ENCODE measurements at regions not wholly inside any gene's neighbourhood (a gene's known extent, or its start where the extent isn't known, plus 50 kb on each side); places are given as distances from the start of the nearest gene placed in this dataset.

GRCh38 chr10:111199587-111199986 is 122.8 kb downstream of the ADRA2A start:
- H3K27ac ChIP-seq, result no peak overlapping the region
- DNase-seq, result no peak
- intact Hi-C loops (cut with DNase I; ENCODE audit: low total_unique reads), result no loop called here
- H3K4me3 ChIP-seq, result no peak overlapping the region
- no peaks in the 10 kb centered on the region for H3K27me3 ChIP-seq
- peaks cover 0 to 5% of the 10 kb centered on the region in 2 donors for H3K4me1 ChIP-seq
- no peak for TF ChIP-seq POLR2A (IDR thresholded peaks at IDR 0.05)
- TF ChIP-seq, protein P1, sequence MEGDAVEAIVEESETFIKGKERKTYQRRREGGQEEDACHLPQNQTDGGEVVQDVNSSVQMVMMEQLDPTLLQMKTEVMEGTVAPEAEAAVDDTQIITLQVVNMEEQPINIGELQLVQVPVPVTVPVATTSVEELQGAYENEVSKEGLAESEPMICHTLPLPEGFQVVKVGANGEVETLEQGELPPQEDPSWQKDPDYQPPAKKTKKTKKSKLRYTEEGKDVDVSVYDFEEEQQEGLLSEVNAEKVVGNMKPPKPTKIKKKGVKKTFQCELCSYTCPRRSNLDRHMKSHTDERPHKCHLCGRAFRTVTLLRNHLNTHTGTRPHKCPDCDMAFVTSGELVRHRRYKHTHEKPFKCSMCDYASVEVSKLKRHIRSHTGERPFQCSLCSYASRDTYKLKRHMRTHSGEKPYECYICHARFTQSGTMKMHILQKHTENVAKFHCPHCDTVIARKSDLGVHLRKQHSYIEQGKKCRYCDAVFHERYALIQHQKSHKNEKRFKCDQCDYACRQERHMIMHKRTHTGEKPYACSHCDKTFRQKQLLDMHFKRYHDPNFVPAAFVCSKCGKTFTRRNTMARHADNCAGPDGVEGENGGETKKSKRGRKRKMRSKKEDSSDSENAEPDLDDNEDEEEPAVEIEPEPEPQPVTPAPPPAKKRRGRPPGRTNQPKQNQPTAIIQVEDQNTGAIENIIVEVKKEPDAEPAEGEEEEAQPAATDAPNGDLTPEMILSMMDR (IDR thresholded peaks at IDR 0.05), result no peak
- no peaks in the 10 kb centered on the region for H3K36me3 ChIP-seq
- no peaks in the 10 kb centered on the region for H3K9me3 ChIP-seq

DNA sequence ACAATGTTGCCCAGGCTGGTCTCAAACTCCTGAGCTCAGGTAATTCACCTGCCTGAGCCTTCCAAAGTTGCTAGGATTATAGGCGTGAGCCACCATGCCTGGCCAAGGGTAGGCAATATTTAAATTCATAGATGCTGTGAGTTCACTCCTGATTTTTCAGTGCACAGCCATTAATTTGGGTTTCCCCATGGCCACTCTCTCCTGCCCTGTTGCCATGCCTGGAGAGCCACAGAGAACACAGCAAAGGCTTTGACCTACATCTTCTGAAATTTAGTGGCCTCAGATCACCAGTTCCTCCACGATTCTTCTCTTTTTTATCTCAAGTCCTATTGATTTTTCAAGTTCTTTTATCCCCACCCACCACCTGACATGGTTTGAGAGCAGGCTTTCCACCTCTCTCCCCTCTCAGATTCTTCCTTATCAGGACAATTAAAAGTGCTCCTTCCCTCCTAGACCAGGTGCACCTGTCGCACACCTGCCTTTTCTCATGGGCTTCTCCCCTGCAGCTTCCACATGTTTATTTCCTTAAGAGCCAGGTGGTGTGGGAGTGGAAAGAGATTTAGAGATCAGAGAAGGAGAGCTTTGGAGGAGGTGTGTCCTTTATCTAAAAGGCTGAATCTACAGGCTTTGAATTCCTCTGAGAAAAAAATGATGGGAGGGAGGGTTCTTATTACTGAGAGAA is 123.8 kb downstream of the ADRA2A start:
- TF ChIP-seq, protein P1 (IDR thresholded peaks at IDR 0.05), result no peak
- no peak for TF ChIP-seq POLR2A (IDR thresholded peaks at IDR 0.05)
- H3K27me3 ChIP-seq, result no peaks in the 10 kb centered on the region
- peaks cover 0 to 5% of the 10 kb centered on the region in 2 donors for H3K4me1 ChIP-seq
- H3K9me3 ChIP-seq, result no peaks in the 10 kb centered on the region
- DNase-seq, result no peak
- H3K36me3 ChIP-seq, result no peaks in the 10 kb centered on the region
- intact Hi-C loops (cut with DNase I; ENCODE audit: low total_unique reads), result no loop called here
- H3K27ac ChIP-seq, result no peak overlapping the region
- H3K4me3 ChIP-seq, result no peak overlapping the region

DNA sequence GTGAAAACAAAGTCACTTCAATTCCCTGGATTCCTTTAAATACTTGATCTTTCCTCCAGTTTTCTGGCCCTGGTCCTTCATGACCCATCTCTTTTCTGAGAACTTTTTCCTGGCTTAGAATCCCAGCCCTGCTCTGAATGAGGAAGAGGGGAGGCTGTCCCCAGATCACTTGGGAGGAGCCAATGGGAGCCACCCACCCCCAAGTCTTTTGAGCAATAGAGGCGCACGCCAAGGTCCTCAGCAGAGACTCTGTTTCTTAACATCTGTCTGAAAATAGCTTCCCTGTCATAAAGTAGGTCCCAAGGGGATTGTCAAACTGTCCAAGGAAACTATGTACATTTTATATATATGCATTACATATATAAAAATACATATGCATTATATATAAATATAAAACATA is 126.8 kb downstream of the ADRA2A start:
- H3K4me1 ChIP-seq, result peaks cover 0 to 5% of the 10 kb centered on the region in 2 donors
- no peaks in the 10 kb centered on the region for H3K36me3 ChIP-seq
- peak; percentile 50 to 54 for DNase-seq
- intact Hi-C loops (cut with DNase I; ENCODE audit: low total_unique reads), result no loop called here
- no peaks in the 10 kb centered on the region for H3K9me3 ChIP-seq
- no peak for TF ChIP-seq POLR2A (IDR thresholded peaks at IDR 0.05)
- TF ChIP-seq, protein P1 (IDR thresholded peaks at IDR 0.05), result no peak
- no peak overlapping the region for H3K4me3 ChIP-seq
- H3K27ac ChIP-seq, result peak overlapping the region; percentile 42 to 47
- no peaks in the 10 kb centered on the region for H3K27me3 ChIP-seq

GRCh38 chr10:111204838-111205237 is 128.0 kb downstream of the ADRA2A start:
- TF ChIP-seq, protein P1 (IDR thresholded peaks at IDR 0.05), result no peak
- no peak for TF ChIP-seq POLR2A (IDR thresholded peaks at IDR 0.05)
- no peak for DNase-seq

GRCh38 chr10:111206521-111206920 is 129.7 kb downstream of the ADRA2A start:
- DNase-seq, result no peak
- H3K4me3 ChIP-seq, result no peak overlapping the region
- no peaks in the 10 kb centered on the region for H3K27me3 ChIP-seq
- intact Hi-C loops (cut with DNase I; ENCODE audit: low total_unique reads), result no loop called here
- H3K36me3 ChIP-seq, result no peaks in the 10 kb centered on the region
- no peaks in the 10 kb centered on the region for H3K9me3 ChIP-seq
- TF ChIP-seq POLR2A (IDR thresholded peaks at IDR 0.05), result no peak
- TF ChIP-seq, protein P1 (IDR thresholded peaks at IDR 0.05), result no peak
- H3K27ac ChIP-seq, result no peak overlapping the region
- peaks cover 0 to 5% of the 10 kb centered on the region in 2 donors for H3K4me1 ChIP-seq

More at GRCh38 chr10:111204838-111205237, 128.0 kb downstream of the ADRA2A start:
- Histone ChIP-seq H3K36me3 (no peaks in the 10 kb centered on the region), H3K4me3 (no peak overlapping the region), H3K4me1 (peaks cover 0 to 5% of the 10 kb centered on the region in 2 donors), H3K27ac (no peak overlapping the region), H3K9me3 (no peaks in the 10 kb centered on the region), H3K27me3 (no peaks in the 10 kb centered on the region)
- intact Hi-C loops (cut with DNase I; ENCODE audit: low total_unique reads), result no loop called here
